AG09309 (cell line): ENCODE measurements at regions not wholly inside any gene's neighbourhood (a gene's known extent, or its start where the extent isn't known, plus 50 kb on each side); places are given as distances from the start of the nearest gene placed in this dataset.

Experiments used
- DNase-seq: peaks from one replicate; pipeline ENCODE4 v3.0.0-alpha.2; 2010; ENCODE audit warnings: low read depth
- H3K4me3 ChIP-seq: 2 replicates; pipeline ENCODE4 v1.5.1; 2011; ENCODE audit warnings: mild to moderate bottlenecking, low read depth, low read length, moderate library complexity; ENCODE audit not compliant: control insufficient read depth
- CTCF ChIP-seq: IDR thresholded peaks from 2 replicates; pipeline ENCODE4 v1.5.1; 2011; ENCODE audit warnings: mild to moderate bottlenecking, low read depth, low read length, inconsistent platforms; ENCODE audit not compliant: insufficient read depth, control insufficient read depth; ENCODE audit errors: missing control alignments

- no peak for DNase-seq
- no peak for TF ChIP-seq CTCF
- no peak overlapping the region for H3K4me3 ChIP-seq
Observed at GRCh38 chr11:91921974-91922373, 302.6 kb upstream of the FAT3 start.

GRCh38 chr11:91913407-91913806 lies 311.2 kb upstream of the FAT3 start:
- TF ChIP-seq CTCF, result no peak
- no peak for DNase-seq
- no peak overlapping the region for H3K4me3 ChIP-seq

- no peak overlapping the region for H3K4me3 ChIP-seq
- no peak for DNase-seq
- TF ChIP-seq CTCF, result no peak
Observed at GRCh38 chr11:91912322-91912721, 312.3 kb upstream of the FAT3 start.

DNA sequence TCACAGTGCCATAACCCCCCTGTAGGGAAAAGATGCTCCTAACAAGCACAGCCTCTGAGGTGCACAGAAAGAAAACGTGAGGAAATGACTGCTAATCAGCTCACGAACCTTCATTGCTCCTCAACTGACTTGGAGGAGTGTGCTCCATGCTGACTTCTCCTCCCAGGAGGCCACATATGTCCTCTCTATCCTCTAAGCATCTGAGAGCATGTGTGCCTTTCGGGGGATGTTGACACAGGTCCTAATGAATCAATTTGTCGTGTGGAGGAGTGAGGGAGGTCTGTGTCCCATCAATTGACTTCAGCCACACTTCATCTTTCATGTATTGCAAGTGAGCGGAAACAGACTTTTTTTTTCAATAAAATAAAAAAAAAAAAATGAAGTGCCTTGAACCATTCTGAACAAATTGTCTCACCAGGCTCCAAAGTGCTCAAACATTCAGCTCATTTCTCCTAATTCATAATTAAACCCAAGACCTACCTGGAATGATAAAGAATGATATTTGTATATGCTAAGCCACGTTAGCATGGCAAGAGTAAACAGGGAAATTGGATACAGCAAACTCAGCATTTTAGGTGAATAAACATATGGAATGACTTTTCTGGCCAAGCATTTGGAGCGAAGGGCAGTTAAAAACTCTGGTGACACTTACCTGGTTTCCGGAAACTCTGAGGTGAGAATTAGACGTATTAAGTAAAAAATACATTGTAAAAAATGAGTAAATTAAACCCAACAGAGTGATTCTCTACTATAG lies 317.6 kb upstream of the FAT3 start:
- DNase-seq, result no peak
- no peak for TF ChIP-seq CTCF
- H3K4me3 ChIP-seq, result no peak overlapping the region

GRCh38 chr11:91904792-91905785 lies 319.5 kb upstream of the FAT3 start:
- no peak overlapping the region for H3K4me3 ChIP-seq
- no peak for TF ChIP-seq CTCF
- no peak for DNase-seq

GRCh38 chr11:91902312-91902711 lies 322.3 kb upstream of the FAT3 start:
- TF ChIP-seq CTCF, result no peak
- H3K4me3 ChIP-seq, result no peak overlapping the region
- no peak for DNase-seq
